GM03348 (cell line): ENCODE measurements at regions not wholly inside any gene's neighbourhood (a gene's known extent, or its start where the extent isn't known, plus 50 kb on each side); places are given as distances from the start of the nearest gene placed in this dataset.
"Not testable (repeated sequence)": the region's sequence is repeated elsewhere in the genome, so short reads cannot be mapped to it uniquely, and the experiment has no call there.

Experiments used
- DNase-seq: peaks from one replicate; pipeline ENCODE4 v3.0.0; 2012; ENCODE audit warnings: low spot score

DNA sequence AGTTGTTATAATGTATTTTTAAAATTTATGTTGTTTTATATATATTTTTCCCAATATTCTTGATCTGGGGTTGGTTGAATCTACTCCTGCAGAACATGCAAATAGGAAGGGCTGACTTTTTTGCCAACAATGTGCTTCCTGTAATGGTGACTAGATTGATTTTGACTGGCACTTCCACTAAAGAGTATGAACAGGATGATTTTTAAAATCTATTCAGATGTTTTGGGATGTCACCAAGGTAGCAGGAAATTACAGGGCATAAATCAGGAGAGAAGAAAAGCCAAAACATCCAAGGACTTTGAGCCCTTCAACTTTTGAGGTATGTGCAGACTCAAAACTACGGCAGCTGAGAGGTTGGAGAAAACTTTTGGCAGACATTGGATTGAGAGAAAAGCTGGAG is 1047.6 kb downstream of the SLITRK5 start:
- DNase-seq, result no peak

- no peak for DNase-seq
These were observed 1054.9 kb downstream of the SLITRK5 start for GRCh38 chr13:88726075-88726474.

- DNase-seq, result not testable (repeated sequence)
These were observed 1056.1 kb downstream of the SLITRK5 start for GRCh38 chr13:88727236-88727635.

GRCh38 chr13:88729605-88730004 is 1058.4 kb downstream of the SLITRK5 start:
- DNase-seq, result no peak

DNA sequence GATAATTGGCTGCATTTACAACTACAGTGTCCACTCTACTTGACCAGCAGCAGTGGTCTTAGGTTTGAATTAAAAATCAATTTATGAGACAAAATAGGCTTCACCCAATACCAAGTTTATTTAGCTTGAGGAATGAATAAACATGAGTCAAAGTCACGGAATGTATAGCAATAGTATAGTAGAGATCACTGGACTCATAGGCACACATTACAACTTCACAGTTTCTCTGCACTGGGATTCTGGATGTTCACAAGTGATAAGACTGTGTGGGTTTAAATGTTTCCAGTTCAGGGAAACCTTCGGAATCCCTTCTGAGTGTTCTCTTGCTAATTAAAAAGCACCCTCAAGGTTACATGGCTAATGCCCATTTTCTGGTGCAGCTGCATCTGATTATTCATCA is 1064.9 kb downstream of the SLITRK5 start:
- DNase-seq, result no peak

DNA sequence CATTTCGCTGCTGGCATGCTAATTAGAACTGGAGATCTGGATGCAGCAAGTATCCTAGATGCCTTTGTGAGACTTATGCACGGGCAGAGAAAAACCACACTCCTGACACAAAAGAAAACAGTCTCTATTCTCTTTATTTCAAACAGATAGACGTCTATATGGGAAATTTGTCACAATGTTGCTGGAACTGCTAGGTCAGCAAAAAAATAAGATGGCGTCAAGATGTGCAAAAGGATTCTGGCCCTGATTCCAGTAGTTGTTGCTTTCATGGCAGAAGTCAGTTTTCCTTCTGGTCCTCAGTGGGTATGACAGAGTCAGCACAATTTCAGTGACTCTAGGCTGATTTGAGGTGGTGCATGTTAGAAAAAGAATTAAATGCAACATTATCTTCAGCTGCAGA is 1068.0 kb downstream of the SLITRK5 start:
- DNase-seq, result no peak

GRCh38 chr13:88744289-88744688 is 1073.1 kb downstream of the SLITRK5 start:
- DNase-seq, result no peak

DNA sequence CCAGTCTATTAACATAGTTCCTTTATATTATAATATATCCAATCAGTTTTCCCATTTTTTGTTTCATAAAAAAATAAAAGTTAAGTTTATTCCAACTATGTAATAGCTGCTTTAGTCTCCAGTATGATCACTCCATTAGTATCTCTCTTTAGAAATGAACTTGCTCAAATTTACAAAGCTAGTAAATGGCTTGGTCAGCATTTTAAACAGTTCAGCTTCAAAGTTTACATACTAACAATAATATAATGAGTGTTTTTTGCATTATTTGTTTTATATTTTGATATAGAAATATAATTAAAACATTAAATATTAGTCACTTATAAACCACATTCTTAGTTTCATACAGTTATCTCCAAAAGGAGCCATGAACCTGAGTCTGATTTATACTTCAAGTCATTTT is 1073.8 kb downstream of the SLITRK5 start:
- no peak for DNase-seq

DNA sequence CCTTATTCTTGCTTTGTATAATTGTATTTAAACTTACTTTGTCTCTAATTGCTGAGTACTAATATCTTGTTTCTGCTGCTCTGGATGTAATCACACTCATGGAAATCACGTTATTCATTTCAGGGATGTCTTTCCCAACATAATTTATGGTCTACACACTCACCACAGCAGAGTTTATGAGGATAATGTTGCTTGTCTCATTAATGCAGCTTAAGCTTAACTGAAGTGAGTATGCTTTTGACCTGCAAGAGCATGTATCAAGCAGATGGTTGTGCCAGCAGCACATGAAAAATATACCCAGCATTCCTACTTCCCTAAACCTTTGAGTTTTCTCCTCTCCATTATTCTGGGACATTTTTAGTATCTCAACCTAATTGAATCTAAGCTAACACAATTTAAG is 1080.9 kb downstream of the SLITRK5 start:
- no peak for DNase-seq

GRCh38 chr13:88754141-88754540 is 1083.0 kb downstream of the SLITRK5 start:
- no peak for DNase-seq

GRCh38 chr13:88761145-88761544 is 1090.0 kb downstream of the SLITRK5 start:
- no peak for DNase-seq

- no peak for DNase-seq
These were observed 1092.9 kb downstream of the SLITRK5 start for GRCh38 chr13:88764103-88764502.

GRCh38 chr13:88800505-88800904 is 1129.3 kb downstream of the SLITRK5 start:
- no peak for DNase-seq

GRCh38 chr13:88801361-88801760 is 1130.2 kb downstream of the SLITRK5 start:
- DNase-seq, result no peak

GRCh38 chr13:88802886-88803285 is 1131.7 kb downstream of the SLITRK5 start:
- no peak for DNase-seq

- no peak for DNase-seq
These were observed 1135.3 kb downstream of the SLITRK5 start for GRCh38 chr13:88806438-88806837.

GRCh38 chr13:88817560-88817959 is 1146.4 kb downstream of the SLITRK5 start:
- DNase-seq, result no peak

GRCh38 chr13:88823114-88823513 is 1151.9 kb downstream of the SLITRK5 start:
- no peak for DNase-seq

DNA sequence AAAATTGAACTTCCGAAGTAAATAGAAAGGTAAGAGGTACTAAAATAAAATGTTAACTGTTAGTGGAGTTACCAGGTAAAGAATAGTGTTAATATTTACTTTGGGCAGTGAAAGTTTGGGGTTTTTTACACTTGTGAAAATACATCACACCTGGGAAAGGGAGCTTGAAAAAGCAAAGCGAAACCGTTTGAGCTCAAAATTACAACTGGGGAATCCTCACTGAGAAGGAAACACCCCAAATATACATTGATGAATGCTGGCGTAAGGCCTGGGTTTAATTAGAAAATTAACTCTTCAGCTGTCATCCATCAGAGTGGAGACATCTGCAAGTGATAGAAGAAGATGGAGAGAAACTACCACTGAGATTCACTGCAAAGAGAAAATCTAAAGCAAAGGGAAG is 1153.0 kb downstream of the SLITRK5 start:
- no peak for DNase-seq

- DNase-seq, result no peak
These were observed 1168.9 kb downstream of the SLITRK5 start for GRCh38 chr13:88840085-88840484.

DNA sequence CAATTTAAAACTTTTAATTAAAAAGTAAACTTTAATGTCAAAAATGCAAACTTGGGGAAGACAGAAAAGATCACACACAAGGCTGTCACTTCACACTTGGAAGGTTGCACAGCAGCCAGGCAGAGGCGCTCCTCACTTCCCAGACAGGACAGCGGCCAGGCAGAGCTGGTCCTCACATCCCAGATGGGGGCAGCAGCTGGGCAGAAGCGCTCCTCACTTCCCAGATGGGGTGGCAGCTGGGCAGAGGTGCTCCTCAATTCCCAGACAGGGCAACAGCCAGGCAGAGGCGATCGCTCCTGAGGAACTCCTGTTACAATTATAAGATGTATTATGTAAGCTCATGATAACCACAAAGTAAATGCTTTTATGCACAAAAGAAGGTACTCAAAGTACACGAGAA is 1181.1 kb downstream of the SLITRK5 start:
- DNase-seq, result not testable (repeated sequence)

DNA sequence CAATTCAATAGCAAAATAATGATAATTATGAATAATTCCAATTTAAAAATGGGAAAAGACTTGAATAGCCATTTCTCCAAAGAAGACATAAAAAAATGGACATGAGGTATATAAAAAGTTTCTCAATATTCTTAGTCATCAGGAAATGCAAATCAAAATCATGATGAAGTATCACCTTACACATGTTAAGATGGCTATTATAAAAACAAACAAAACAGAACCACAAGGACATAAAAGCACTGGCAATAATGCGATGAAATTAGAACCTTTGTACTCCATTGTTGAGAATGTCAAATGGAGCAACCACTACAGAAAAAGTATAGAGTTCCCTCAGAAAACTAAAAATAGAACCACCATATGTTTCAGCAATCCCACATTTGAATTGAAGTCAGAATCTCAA is 1186.1 kb downstream of the SLITRK5 start:
- DNase-seq, result no peak

DNA sequence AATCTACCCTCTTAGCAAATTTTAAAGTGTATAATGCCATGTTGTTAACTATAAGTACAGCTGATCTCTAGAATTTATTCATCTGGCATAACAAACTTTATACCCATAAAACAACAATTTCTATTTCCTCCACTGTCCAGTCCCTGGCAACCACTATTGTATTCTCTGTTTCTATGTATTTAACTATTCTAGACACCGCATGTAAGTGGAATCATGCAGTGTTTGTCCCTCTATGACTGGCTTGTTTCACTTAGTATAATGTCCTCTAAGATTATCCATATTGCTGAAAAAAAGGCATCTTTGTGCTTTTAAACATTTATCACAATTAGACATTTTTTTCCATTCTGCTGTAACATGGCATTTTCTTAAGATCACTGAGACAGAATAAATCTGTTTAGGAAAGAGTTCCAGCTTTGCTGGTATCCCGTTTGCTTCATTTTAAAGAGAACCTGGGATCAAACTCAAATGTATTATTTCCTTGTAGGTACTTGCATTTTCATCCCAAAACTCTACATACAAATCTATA is 1191.0 kb downstream of the SLITRK5 start:
- no peak for DNase-seq

DNA sequence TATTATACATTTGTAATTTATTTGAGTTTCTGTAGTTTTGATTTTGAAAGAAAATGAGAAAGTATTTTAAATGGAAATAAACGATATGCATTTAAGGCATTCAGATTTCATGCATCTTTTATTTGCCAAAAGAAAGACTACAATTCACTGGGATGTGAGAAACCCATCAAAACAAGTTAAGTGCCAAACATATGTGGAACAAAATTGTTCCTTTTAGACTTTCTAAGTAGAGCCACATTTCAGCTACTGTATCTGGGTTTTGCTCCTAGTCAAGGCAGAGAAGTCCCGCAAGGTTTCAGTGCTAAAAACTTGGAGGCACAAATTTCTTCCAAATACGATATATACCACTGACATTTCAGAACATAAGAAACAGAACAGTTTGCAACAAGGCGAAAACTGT is 1191.9 kb downstream of the SLITRK5 start:
- no peak for DNase-seq

GRCh38 chr13:88866195-88866594 is 1195.0 kb downstream of the SLITRK5 start:
- no peak for DNase-seq
